C4-2B (cell line): ENCODE measurements at regions not wholly inside any gene's neighbourhood (a gene's known extent, or its start where the extent isn't known, plus 50 kb on each side); places are given as distances from the start of the nearest gene placed in this dataset.
"Not testable (repeated sequence)": the region's sequence is repeated elsewhere in the genome, so short reads cannot be mapped to it uniquely, and the experiment has no call there.

ENCODE experiments used
- CTCF ChIP-seq: fragments of 450-650 bp; conservative IDR thresholded peaks from 2 replicates; pipeline ENCODE4 v1.5.1; 2017; ENCODE audit warnings: mild to moderate bottlenecking
- ZFX ChIP-seq: fragments of 450-650 bp; IDR thresholded peaks from 2 replicates; pipeline ENCODE4 v1.6.1; 2017

GRCh38 chr1:180749-181205 lies 270.7 kb downstream of the OR4F29 start:
- not testable (repeated sequence) for TF ChIP-seq CTCF, ZFX
